ENCODE measurements at regions not wholly inside any gene's neighbourhood (a gene's known extent, or its start where the extent isn't known, plus 50 kb on each side); places are given as distances from the start of the nearest gene placed in this dataset.

DNA sequence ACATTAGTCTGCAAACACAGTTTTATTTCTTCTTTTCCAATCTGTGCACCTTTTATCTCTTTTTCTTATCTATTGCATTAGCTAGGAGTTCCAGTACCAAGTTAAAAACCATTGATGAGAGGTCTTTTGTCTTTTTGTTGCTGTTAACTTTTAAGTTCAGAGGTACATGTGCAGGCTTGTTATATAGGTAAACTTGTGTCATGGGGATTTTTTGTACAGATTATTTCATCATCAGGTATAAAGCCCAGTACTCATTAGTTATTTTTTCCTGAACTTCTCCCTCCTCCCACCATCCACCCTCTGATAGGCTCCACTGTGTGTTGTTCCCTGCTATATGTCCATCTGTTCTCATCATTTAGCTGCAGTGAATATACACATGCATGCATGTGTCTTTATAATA is 349.9 kb downstream of the PDHA2 start:
- TF ChIP-seq, protein P1, sequence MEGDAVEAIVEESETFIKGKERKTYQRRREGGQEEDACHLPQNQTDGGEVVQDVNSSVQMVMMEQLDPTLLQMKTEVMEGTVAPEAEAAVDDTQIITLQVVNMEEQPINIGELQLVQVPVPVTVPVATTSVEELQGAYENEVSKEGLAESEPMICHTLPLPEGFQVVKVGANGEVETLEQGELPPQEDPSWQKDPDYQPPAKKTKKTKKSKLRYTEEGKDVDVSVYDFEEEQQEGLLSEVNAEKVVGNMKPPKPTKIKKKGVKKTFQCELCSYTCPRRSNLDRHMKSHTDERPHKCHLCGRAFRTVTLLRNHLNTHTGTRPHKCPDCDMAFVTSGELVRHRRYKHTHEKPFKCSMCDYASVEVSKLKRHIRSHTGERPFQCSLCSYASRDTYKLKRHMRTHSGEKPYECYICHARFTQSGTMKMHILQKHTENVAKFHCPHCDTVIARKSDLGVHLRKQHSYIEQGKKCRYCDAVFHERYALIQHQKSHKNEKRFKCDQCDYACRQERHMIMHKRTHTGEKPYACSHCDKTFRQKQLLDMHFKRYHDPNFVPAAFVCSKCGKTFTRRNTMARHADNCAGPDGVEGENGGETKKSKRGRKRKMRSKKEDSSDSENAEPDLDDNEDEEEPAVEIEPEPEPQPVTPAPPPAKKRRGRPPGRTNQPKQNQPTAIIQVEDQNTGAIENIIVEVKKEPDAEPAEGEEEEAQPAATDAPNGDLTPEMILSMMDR (IDR thresholded peaks at IDR 0.05; ENCODE audit: low read length), result no peak
- TF ChIP-seq EZH2 (IDR thresholded peaks at IDR 0.05; ENCODE audit: borderline replicate concordance, low read length), result no peak
